B cell (primary cell): ENCODE measurements at regions not wholly inside any gene's neighbourhood (a gene's known extent, or its start where the extent isn't known, plus 50 kb on each side); places are given as distances from the start of the nearest gene placed in this dataset.

Experiments
- ATAC-seq: fragments of 200-7000 bp; cut with Tn5 transposase; one replicate; pipeline ENCODE4 v1.10.0; 2021; ENCODE audit warnings: low read depth, mild to moderate bottlenecking, moderate number of reproducible peaks, moderate library complexity
- CTCF ChIA-PET: fragments of 350-600 bp; sonication (Branson Sonifier 250); formaldehyde crosslinking; loops from one replicate; lab custom pipeline; 2021; ENCODE audit warnings: antibody characterized with exemption, inconsistent platforms; lab: Charles Lee
- POLR2A ChIA-PET: fragments of 350-600 bp; sonication (Branson Sonifier 250); formaldehyde crosslinking; loops from one replicate; lab custom pipeline; 2021; ENCODE audit warnings: antibody characterized with exemption; lab: Charles Lee
- DNase-seq: peaks from one replicate; pipeline ENCODE4 v3.0.0; 2013
- H2AFZ ChIP-seq: 2 replicates; pipeline ENCODE4 v1.6.1; 2012; ENCODE audit warnings: mild to moderate bottlenecking, low read depth, low read length; ENCODE audit not compliant: insufficient read depth, poor library complexity, severe bottlenecking
- H3K27ac ChIP-seq, 2 donors: 1 replicate in 1 of 2; 2 replicates in 1 of 2; pipeline ENCODE4 v1.5.1; 2012 to 2013; ENCODE audit warnings: low read length in 2 of 2, mild to moderate bottlenecking in 2 of 2, moderate library complexity in 1 of 2
- H3K27me3 ChIP-seq, 4 experiments: fragments of 200-600 bp in 1 of 4; sonication (generic) in 1 of 4; replicated peaks in 1 of 4; 1 replicate in 2 of 4; 2 replicates in 2 of 4; pipeline versions ENCODE4 v1.6.1 to v1.7.0; 2013 to 2016; ENCODE audit warnings: low read length in 3 of 4, mild to moderate bottlenecking in 2 of 4, mixed read lengths in 1 of 4, moderate library complexity in 1 of 4; ENCODE audit not compliant: insufficient read depth in 4 of 4, control insufficient read depth in 3 of 4; ENCODE audit errors: control extremely low read depth in 1 of 4
- H3K36me3 ChIP-seq, 2 experiments: replicated peaks in 1 of 2; 1 replicate in 1 of 2; 2 replicates in 1 of 2; pipeline versions ENCODE4 v1.6.1 to v1.7.1; 2013; ENCODE audit warnings: low read length in 1 of 2; ENCODE audit not compliant: insufficient read depth in 2 of 2, control insufficient read depth in 1 of 2; ENCODE audit errors: control extremely low read depth in 1 of 2, extremely low read depth in 1 of 2
- H3K4me1 ChIP-seq, 2 donors: fragments of 200-600 bp in 1 of 2; sonication (generic) in 1 of 2; 1 replicate in 1 of 2; 2 replicates in 1 of 2; pipeline versions ENCODE4 v1.5.1 to v1.6.1; 2013 to 2017; ENCODE audit warnings: low read length in 2 of 2; ENCODE audit not compliant: control insufficient read depth in 2 of 2, insufficient read depth in 2 of 2
- H3K4me2 ChIP-seq: replicated peaks from 2 replicates; pipeline ENCODE3; 2012; ENCODE audit warnings: mild to moderate bottlenecking, low read depth, low read length; ENCODE audit not compliant: poor library complexity, severe bottlenecking
- H3K4me3 ChIP-seq, 5 experiments: fragments of 200-600 bp in 1 of 5; sonication (generic) in 1 of 5; 1 replicate in 3 of 5; 2 replicates in 2 of 5; pipeline versions ENCODE4 v1.5.1 to v1.7.0; 2011 to 2016; ENCODE audit warnings: low read length in 4 of 5, mild to moderate bottlenecking in 4 of 5, low read depth in 2 of 5, control low read depth in 1 of 5, moderate library complexity in 1 of 5; ENCODE audit not compliant: insufficient read depth in 1 of 5; ENCODE audit errors: control extremely low read depth in 1 of 5, extremely low read depth in 1 of 5
- H3K79me2 ChIP-seq: fragments of 200-600 bp; sonication (generic); one replicate; pipeline ENCODE4 v1.6.0; 2016; ENCODE audit warnings: low read length; ENCODE audit not compliant: control insufficient read depth, insufficient read depth
- H3K9ac ChIP-seq: fragments of 200-600 bp; sonication (generic); 2 replicates; pipeline ENCODE4 v1.6.1; 2017; ENCODE audit warnings: mild to moderate bottlenecking, low read length, moderate library complexity
- H3K9me3 ChIP-seq, 3 donors: one replicate each; pipeline versions ENCODE4 v1.6.1 to v1.7.1; 2013; ENCODE audit warnings: low read length in 2 of 3; ENCODE audit not compliant: control insufficient read depth in 2 of 3, insufficient read depth in 1 of 3; ENCODE audit errors: control extremely low read depth in 1 of 3
- H4K20me1 ChIP-seq: 2 replicates; pipeline ENCODE4 v1.6.0; 2012; ENCODE audit warnings: mild to moderate bottlenecking, low read length; ENCODE audit not compliant: insufficient read depth, control insufficient read depth, poor library complexity, severe bottlenecking
- H3K27ac Mint-ChIP-seq: one replicate; pipeline ENCODE4 v1.8.0; 2021; ENCODE audit warnings: mixed read lengths
- H3K27me3 Mint-ChIP-seq: one replicate; pipeline ENCODE4 v1.8.0; 2021; ENCODE audit warnings: mixed read lengths
- H3K4me1 Mint-ChIP-seq: one replicate; pipeline ENCODE4 v1.8.0; 2021; ENCODE audit warnings: mixed read lengths
- H3K4me3 Mint-ChIP-seq: one replicate; pipeline ENCODE4 v1.8.0; 2021; ENCODE audit warnings: mixed read lengths
- H3K9me3 Mint-ChIP-seq: one replicate; pipeline ENCODE4 v1.8.0; 2022; ENCODE audit warnings: mixed read lengths; ENCODE audit not compliant: insufficient read depth
- EZH2 ChIP-seq: IDR thresholded peaks from 2 replicates; pipeline ENCODE4 v1.6.1; 2012; ENCODE audit warnings: borderline replicate concordance, low read depth, mild to moderate bottlenecking, moderate library complexity, low read length; ENCODE audit not compliant: insufficient read depth, poor library complexity, severe bottlenecking
- WGBS: methylation state at CpG from one replicate; pipeline ENCODE4 v1.1.5; 2013; ENCODE audit warnings: missing lambda C conversion rate; ENCODE audit not compliant: insufficient coverage; 5-methylcytosine and 5-hydroxymethylcytosine counted together
- intact Hi-C: fragments of 100-400 bp; cut with micrococcal nuclease; formaldehyde crosslinking; loops from one replicate; pipeline ENCODE4 v1.10.0; 2022
- TF ChIP-seq, protein P1 (sequence below): fragments of 200-600 bp; IDR thresholded peaks from one replicate; pipeline ENCODE4 v1.8.0; 2022; ENCODE audit warnings: antibody characterized with exemption, mild to moderate bottlenecking

DNA sequence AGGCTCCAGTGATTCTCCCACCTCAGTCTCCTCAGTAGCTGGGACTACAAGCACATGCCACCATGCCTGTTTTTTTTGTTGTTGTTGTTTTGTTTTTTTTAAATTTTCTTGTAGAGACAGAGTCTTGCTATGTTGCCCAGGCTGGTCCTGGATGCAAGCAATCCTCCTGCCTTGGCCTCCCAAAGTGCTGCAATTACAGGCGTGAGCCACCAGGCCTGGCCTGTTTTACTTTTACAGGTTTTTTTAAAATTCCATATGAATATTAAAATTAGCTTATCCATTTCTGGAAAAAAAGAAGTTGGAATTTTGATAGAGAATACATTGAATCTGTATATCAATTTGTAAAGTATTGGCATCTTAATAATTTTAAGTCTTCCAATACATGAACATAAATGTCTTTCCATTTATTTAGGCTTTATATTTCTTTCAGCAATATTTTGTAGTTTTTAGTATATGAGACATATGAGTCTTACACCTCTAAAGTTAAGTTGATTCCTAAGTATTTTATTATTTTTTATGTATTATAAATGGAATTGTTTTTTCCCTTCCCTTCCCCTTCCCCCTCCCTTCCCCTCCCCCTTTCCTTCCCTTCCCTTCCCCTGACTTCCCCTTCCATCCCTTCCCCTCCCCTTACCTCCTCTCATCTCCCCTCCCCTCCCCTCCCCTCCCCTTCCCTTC, 323.5 kb upstream of the SALL1 start:
- no CpG with 5 or more reads among the region's 1 CpG for WGBS
- Mint-ChIP-seq H3K4me1 (no peaks in the 10 kb centered on the region), H3K4me3 (no peak overlapping the region), H3K9me3 (peaks cover 10% of the 10 kb centered on the region), H3K27ac (no peak overlapping the region), H3K27me3 (no peaks in the 10 kb centered on the region)
- Histone ChIP-seq H3K27ac (no peak overlapping the region), H3K4me1 (no peaks in the 10 kb centered on the region), H3K36me3 (no peaks in the 10 kb centered on the region), H3K9ac (no peak overlapping the region), H4K20me1 (no peaks in the 10 kb centered on the region), H3K9me3 (peaks cover 0 to 4% (median 0%) of the 10 kb centered on the region in 3 donors), H3K4me3 (no peak overlapping the region), H3K27me3 (no peaks in the 10 kb centered on the region), H2AFZ (no peak overlapping the region), H3K4me2 (no peak overlapping the region), H3K79me2 (no peaks in the 10 kb centered on the region)
- intact Hi-C loops = no loop called here
- CTCF ChIA-PET = no interaction called here
- TF ChIP-seq, protein P1, sequence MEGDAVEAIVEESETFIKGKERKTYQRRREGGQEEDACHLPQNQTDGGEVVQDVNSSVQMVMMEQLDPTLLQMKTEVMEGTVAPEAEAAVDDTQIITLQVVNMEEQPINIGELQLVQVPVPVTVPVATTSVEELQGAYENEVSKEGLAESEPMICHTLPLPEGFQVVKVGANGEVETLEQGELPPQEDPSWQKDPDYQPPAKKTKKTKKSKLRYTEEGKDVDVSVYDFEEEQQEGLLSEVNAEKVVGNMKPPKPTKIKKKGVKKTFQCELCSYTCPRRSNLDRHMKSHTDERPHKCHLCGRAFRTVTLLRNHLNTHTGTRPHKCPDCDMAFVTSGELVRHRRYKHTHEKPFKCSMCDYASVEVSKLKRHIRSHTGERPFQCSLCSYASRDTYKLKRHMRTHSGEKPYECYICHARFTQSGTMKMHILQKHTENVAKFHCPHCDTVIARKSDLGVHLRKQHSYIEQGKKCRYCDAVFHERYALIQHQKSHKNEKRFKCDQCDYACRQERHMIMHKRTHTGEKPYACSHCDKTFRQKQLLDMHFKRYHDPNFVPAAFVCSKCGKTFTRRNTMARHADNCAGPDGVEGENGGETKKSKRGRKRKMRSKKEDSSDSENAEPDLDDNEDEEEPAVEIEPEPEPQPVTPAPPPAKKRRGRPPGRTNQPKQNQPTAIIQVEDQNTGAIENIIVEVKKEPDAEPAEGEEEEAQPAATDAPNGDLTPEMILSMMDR = no peak
- no peak for TF ChIP-seq EZH2
- POLR2A ChIA-PET = no interaction called here
- ATAC-seq (no peak), DNase-seq (no peak)

DNA sequence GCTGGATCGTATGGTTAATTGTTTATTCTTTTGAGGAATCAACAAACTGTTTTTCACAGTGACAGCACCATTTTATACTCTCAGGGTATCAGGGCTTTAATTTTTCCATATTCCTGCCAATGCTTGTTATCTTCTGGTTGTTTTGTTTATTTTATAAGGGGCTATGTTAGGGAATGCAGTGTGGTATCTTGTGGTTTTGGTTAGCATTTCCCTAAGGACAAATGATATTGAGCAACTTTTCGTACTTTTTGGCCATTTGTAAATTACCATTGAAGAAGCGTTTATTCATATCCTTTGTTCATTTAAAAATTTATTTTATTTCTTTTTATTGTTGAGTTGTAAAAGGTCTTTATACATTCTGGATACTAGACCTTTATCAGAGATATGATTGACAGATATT, 322.0 kb upstream of the SALL1 start:
- Histone ChIP-seq H3K27me3 (no peaks in the 10 kb centered on the region), H3K4me2 (no peak overlapping the region), H3K27ac (no peak overlapping the region), H2AFZ (no peak overlapping the region), H3K9ac (no peak overlapping the region), H3K4me1 (no peaks in the 10 kb centered on the region), H3K4me3 (no peak overlapping the region), H3K9me3 (peaks cover 0 to 4% (median 0%) of the 10 kb centered on the region in 3 donors), H3K36me3 (no peaks in the 10 kb centered on the region), H4K20me1 (no peaks in the 10 kb centered on the region), H3K79me2 (no peaks in the 10 kb centered on the region)
- Mint-ChIP-seq H3K27ac (no peak overlapping the region), H3K4me3 (no peak overlapping the region), H3K9me3 (peaks cover 7% of the 10 kb centered on the region), H3K4me1 (no peaks in the 10 kb centered on the region), H3K27me3 (no peaks in the 10 kb centered on the region)
- no CpG with 5 or more reads among the region's 3 CpGs for WGBS
- CTCF ChIA-PET = no interaction called here
- intact Hi-C loops = no loop called here
- no peak for DNase-seq
- TF ChIP-seq, protein P1 = no peak
- POLR2A ChIA-PET = no interaction called here
- no peak for ATAC-seq
